Retinal pigment epithelial cell (primary cell): ENCODE measurements at regions not wholly inside any gene's neighbourhood (a gene's known extent, or its start where the extent isn't known, plus 50 kb on each side); places are given as distances from the start of the nearest gene placed in this dataset.

ENCODE experiments used
- DNase-seq: peaks from one replicate; pipeline ENCODE4 v3.0.0-alpha.2; 2010; ENCODE audit warnings: low read depth
- H3K4me3 ChIP-seq: 2 replicates; pipeline ENCODE4 v1.5.1; 2011; ENCODE audit warnings: mild to moderate bottlenecking, low read length, control low read depth, moderate library complexity
- TF ChIP-seq, protein P1 (sequence below): conservative IDR thresholded peaks from 2 replicates; pipeline ENCODE4 v1.5.1; 2011; ENCODE audit warnings: low read depth, low read length, control low read depth, inconsistent platforms

DNA sequence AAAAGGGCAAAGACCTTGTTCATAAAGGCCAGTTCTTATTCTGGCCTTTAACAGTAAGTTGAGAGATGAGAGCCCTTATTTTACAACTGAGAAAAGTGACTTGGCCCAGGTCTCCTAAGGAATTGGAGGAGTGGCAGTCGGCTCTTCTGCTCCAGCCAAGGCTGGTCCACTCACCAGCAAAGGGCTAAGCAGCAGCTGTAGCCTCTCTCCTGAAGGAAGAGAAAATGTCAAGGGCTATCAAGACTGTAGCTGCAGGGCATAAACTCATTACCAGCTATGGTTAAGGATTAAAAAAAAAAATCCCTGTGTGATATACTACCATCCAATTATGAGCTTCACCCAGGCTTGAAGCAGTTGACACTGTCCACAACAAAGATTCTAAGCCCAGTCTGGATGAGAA lies 138.6 kb upstream of the RAD23B start:
- no peak overlapping the region for H3K4me3 ChIP-seq
- TF ChIP-seq, protein P1, sequence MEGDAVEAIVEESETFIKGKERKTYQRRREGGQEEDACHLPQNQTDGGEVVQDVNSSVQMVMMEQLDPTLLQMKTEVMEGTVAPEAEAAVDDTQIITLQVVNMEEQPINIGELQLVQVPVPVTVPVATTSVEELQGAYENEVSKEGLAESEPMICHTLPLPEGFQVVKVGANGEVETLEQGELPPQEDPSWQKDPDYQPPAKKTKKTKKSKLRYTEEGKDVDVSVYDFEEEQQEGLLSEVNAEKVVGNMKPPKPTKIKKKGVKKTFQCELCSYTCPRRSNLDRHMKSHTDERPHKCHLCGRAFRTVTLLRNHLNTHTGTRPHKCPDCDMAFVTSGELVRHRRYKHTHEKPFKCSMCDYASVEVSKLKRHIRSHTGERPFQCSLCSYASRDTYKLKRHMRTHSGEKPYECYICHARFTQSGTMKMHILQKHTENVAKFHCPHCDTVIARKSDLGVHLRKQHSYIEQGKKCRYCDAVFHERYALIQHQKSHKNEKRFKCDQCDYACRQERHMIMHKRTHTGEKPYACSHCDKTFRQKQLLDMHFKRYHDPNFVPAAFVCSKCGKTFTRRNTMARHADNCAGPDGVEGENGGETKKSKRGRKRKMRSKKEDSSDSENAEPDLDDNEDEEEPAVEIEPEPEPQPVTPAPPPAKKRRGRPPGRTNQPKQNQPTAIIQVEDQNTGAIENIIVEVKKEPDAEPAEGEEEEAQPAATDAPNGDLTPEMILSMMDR = no peak
- DNase-seq = no peak

DNA sequence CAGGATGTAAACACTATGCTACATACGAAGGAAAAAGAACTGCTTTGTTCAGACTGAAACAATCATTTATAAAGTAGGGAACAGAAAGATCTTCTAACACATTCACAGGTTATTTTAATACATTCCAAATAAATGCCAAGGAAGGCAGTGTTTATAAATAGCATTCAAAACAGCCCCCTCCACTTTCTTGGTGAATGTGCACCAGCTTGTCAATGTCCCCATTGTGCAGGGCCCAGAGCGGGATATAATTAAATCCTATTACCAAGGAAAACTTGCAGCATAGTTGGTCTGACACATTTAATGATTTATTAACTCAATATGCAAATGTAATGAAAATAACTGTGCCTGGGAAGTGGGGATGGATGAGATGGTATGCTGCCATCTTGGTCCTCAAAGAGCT lies 135.9 kb upstream of the RAD23B start:
- H3K4me3 ChIP-seq = no peak overlapping the region
- TF ChIP-seq, protein P1 = no peak
- no peak for DNase-seq

DNA sequence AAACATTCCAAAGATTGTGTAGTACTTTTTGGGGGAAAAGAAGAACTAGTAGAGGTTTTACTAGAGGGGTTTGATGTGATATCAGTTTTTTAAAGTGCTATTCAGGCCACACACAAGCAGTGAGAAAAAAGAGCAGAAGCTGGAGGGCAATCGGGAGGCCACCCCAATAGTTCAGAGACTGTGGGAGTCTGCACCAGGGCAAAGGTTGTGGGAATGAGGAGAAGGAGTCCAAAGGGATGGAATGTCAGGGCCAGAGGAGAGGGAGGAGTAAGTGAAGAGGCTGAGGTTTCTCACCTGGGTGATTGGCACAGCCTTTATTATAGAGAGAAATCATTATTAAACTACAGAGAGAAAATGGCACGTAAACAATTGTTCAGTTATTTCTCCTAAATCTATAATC lies 134.9 kb upstream of the RAD23B start:
- DNase-seq = no peak
- TF ChIP-seq, protein P1 = no peak
- no peak overlapping the region for H3K4me3 ChIP-seq

DNA sequence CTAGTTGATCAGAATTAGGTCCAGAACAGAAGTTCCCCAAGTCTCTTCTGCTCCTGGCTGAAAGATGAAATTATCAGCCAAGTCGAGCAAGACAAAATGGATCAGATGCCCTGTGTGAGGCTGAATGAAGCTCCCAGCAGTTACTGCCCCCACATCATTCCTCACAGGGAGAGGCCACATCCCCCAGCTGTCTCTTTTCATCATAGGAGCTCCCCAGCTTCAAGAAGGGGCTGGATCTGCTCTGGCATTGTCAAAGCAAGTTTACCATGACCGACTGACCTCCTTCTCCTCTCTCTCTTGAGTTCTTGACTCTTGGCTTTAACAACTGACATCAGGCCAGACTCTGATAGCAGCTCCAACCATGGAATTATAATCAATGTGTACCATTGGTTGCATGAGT lies 133.3 kb upstream of the RAD23B start:
- no peak for DNase-seq
- H3K4me3 ChIP-seq = no peak overlapping the region
- TF ChIP-seq, protein P1 = no peak

DNA sequence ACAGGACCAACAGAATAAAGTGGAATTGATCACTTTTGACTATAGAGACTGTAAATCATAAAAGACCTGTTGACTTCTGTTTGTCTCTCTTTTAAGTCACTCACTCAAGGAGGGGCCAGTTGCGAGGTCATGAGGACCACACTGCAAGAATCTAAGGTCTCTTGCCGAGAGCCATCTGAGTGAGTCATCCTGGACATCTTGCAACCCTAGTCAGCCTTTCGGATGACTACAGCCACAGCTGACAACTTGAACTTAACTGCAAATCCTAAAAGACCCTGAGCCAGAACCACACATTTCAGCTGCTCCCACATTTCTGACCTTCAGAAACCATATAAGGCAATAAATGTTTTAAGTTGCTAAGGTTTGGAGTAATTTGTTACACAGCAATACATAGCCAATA lies 129.7 kb upstream of the RAD23B start:
- no peak for DNase-seq
- TF ChIP-seq, protein P1 = no peak
- H3K4me3 ChIP-seq = no peak overlapping the region

DNA sequence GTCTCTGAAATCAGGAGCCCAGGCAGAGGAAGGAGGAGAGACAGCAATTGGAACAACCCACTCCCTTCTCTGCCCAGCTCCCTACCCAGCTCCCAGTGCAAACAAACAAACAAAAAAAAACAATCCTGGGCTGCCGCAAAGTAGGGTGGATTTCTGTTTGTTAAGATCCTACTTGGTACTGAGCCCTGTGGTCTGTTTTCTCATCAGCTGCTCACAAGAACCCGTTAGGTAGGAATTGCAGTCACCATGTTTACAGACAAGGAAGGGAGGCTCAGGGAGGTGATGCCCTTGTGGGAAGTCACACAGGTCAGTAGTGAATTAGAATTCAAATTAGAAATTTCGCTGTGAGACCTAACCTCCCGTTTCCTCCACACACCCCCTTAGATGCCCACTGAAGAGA lies 128.8 kb upstream of the RAD23B start:
- TF ChIP-seq, protein P1 = no peak
- no peak for DNase-seq
- H3K4me3 ChIP-seq = no peak overlapping the region

DNA sequence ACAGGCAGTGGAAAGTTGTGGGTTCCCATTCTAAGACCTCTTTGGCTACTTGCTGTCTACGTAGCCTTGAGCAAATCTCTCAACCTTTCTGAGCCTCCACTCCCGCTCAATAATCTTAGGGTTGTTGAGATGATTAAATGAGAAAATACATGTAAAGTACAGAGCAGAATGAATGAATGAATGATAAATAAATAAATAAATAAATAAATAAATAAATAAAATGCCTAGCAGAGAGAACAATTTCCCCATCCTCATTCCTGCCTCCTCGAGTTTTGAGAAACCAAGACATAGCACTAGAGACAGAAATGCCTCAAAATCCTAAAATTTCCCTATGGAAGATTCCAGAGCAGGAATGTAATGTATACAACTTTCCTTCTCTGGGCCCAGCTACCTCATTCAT lies 128.3 kb upstream of the RAD23B start:
- no peak overlapping the region for H3K4me3 ChIP-seq
- DNase-seq = no peak
- TF ChIP-seq, protein P1 = no peak
